ENCODE measurements at regions not wholly inside any gene's neighbourhood (a gene's known extent, or its start where the extent isn't known, plus 50 kb on each side); places are given as distances from the start of the nearest gene placed in this dataset.

DNA sequence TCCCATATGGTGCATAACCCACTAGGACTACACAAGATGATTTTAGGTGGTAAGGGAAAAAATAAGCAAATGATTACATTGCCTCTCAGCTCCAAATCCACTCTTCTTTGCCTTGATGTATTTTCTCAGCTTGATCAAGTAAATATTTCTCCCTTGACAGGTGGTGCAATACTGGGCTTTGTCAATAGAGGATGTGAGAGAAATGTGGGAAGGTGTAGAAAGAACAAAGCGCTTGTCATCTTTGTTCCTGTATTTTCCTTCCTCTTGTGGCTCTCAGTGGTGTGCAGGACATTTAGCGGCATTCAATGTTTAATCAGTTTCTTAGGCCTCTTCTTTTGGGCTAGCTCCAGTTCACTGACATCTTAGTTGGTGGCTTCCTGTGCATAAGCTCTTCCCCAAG lies 1165.8 kb upstream of the GOT2 start:
- TF ChIP-seq EP300 (IDR thresholded peaks at IDR 0.05) (no peak), POLR2AphosphoS5 (IDR thresholded peaks at IDR 0.05) (no peak), CTCF (IDR thresholded peaks at IDR 0.05) (no peak)

Data from upper lobe of left lung (tissue), 4 donors.